D721Med (cell line): ENCODE measurements at regions not wholly inside any gene's neighbourhood (a gene's known extent, or its start where the extent isn't known, plus 50 kb on each side); places are given as distances from the start of the nearest gene placed in this dataset.

Source experiments
- DNase-seq: peaks from one replicate; pipeline ENCODE4 v3.0.0; 2011; ENCODE audit warnings: low spot score; ENCODE audit not compliant: insufficient read length
- FAIRE-seq: peaks from 2 replicates; lab custom pipeline; 2011; peaks lifted over from hg19 to GRCh38; lab: Jason Lieb, UNC
- CTCF ChIP-seq: IDR thresholded peaks from 2 replicates; pipeline ENCODE4 v1.5.1; 2012; ENCODE audit warnings: mild to moderate bottlenecking, control low read depth; ENCODE audit not compliant: insufficient read depth; ENCODE audit errors: missing control alignments

DNA sequence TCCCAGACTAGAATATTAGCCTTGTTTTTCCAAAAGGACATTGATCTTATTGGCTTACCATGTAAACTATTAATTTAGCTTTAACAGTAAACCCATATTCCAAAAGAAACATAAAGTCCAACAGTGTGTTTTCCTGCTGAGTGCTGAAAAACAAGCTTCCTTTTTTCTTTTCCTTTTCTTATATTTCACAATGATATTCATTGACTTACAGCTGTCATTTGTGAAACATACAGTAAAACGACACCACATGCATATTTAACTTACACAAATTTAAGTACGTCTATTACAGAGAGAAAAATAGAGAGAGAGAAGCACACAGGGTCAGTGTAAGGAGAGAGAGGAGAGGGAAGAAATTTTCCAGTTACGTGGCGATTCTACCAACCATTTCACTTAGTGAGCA, 543.9 kb upstream of the JARID2 start:
- no peak for TF ChIP-seq CTCF
- FAIRE-seq (no peak), DNase-seq (no peak)

DNA sequence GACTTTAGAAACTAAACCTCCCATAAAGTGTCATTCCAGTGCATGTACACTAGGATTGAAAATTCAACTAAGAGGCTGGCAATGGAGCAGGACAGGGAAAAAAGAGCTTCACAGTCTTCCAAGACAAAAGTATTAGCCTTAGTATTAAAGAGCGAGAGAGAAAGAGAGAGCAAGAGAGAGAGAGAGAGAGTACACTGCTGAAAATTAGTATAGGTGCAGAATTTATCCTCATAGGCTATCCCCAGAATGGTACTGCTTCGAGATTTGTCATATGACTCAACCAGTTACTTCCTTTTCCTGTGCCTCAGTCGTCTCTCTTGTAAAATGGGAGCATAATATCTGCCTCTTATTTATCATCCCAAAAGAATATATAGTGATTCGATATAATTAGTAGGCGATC, 543.2 kb upstream of the JARID2 start:
- TF ChIP-seq CTCF: no peak
- DNase-seq: no peak
- FAIRE-seq: no peak

DNA sequence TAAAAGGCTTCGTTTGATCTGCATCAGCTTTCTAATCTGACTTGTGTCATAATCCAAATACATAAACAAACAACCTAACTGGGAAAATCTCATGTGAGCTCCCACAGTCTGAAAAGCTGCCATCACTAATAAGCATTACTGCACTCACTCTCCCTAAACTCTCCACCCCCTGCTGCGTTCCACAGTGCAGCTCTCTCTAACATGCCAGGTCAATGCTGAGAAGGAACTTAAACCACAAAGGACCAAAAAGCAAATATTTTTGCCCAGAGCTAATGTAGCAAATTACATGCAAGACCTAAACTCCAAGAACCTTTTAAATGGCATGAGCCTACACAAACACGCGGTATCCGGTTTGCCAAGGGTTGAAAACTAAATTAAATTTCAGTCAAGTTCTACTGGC, 542.3 kb upstream of the JARID2 start:
- DNase-seq: no peak
- no peak for TF ChIP-seq CTCF
- no peak for FAIRE-seq

- no peak for TF ChIP-seq CTCF
- DNase-seq (no peak), FAIRE-seq (no peak)
These were observed 541.2 kb upstream of the JARID2 start for GRCh38 chr6:14704383-14705271.

- TF ChIP-seq CTCF: no peak
- DNase-seq: no peak
- no peak for FAIRE-seq
These were observed 540.0 kb upstream of the JARID2 start for GRCh38 chr6:14705841-14706377.

DNA sequence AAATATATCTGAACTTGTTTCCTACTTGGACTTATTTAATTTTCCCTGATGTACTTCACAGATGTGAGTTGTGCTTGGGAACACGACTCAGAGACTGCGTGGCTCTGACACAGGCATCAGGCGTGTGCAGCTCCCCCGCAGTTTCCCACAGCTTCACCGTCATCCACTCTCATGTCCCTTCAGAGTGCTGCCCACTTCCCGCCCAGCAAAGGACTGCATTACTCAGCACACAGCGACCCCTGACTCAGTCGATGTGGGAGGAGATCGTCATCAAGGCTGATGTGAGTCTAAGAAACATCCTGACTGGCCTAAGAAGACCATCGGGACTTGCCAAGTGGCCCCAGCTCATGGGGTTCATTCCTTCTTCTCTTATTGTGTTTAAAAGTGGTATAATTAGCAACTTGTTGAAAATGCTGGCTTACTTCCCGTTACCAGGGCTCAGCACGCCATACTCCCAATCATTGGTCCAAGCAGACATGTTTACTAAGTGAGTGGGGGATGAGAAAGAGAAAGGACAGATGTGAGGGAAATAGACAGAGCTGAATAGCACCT, 539.4 kb upstream of the JARID2 start:
- no peak for DNase-seq
- no peak for FAIRE-seq

More for the DNA sequence above, 539.4 kb upstream of the JARID2 start:
- TF ChIP-seq CTCF: no peak
